C4-2B (cell line): ENCODE measurements at regions not wholly inside any gene's neighbourhood (a gene's known extent, or its start where the extent isn't known, plus 50 kb on each side); places are given as distances from the start of the nearest gene placed in this dataset.

ENCODE experiments used
- CTCF ChIP-seq: fragments of 450-650 bp; conservative IDR thresholded peaks from 2 replicates; pipeline ENCODE4 v1.5.1; 2017; ENCODE audit warnings: mild to moderate bottlenecking
- ZFX ChIP-seq: fragments of 450-650 bp; IDR thresholded peaks from 2 replicates; pipeline ENCODE4 v1.6.1; 2017

GRCh38 chr2:45275242-45275805 is 266.1 kb upstream of the SIX2 start:
- TF ChIP-seq CTCF: no peak
- no peak for TF ChIP-seq ZFX
